PC-3 (cell line): ENCODE measurements at regions not wholly inside any gene's neighbourhood (a gene's known extent, or its start where the extent isn't known, plus 50 kb on each side); places are given as distances from the start of the nearest gene placed in this dataset.

Experiments
- CTCF ChIP-seq: fragments of 300-600 bp; sonication (generic); conservative IDR thresholded peaks from 2 replicates; pipeline ENCODE4 v1.5.1; 2017; ENCODE audit warnings: antibody characterized with exemption, low read depth, mild to moderate bottlenecking, low read length
- EZH2 ChIP-seq: fragments of 300-600 bp; sonication (generic); IDR thresholded peaks from one replicate; pipeline ENCODE4 v1.6.1; 2017; ENCODE audit warnings: antibody characterized with exemption, mild to moderate bottlenecking, low read length; ENCODE audit not compliant: unreplicated experiment

GRCh38 chr5:98474782-98475181 lies 298.7 kb upstream of the RGMB start:
- TF ChIP-seq CTCF (no peak), EZH2 (no peak)
